Anterior cingulate cortex (tissue), 58 donors: ENCODE measurements at regions not wholly inside any gene's neighbourhood (a gene's known extent, or its start where the extent isn't known, plus 50 kb on each side); places are given as distances from the start of the nearest gene placed in this dataset.
"Not testable (repeated sequence)": the region's sequence is repeated elsewhere in the genome, so short reads cannot be mapped to it uniquely, and the experiment has no call there.

Experiments used
- DNase-seq, 58 donors: peaks; one replicate each; lab custom pipeline; 2025; lab: John Stamatoyannopoulos, UW

DNA sequence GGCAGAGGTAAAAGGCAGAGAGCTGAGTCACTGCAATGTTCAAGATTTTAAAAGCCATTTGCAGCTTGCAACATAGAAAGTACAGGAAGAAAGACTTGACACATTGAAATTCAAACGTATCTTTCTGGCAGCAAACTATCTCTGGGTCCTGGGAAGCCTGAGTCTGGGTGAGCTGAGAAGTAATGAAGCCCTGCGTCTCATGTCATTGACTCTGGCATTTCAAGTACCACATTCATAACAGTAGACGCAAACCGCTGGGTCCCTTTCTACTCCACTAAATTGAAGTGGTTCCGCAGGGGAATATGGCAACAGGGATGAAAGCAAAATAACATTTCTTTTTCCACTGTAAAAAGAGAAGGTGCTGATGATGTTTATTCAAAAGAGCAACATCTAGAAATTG, 694.3 kb downstream of the BRINP1 start:
- no peak for DNase-seq

DNA sequence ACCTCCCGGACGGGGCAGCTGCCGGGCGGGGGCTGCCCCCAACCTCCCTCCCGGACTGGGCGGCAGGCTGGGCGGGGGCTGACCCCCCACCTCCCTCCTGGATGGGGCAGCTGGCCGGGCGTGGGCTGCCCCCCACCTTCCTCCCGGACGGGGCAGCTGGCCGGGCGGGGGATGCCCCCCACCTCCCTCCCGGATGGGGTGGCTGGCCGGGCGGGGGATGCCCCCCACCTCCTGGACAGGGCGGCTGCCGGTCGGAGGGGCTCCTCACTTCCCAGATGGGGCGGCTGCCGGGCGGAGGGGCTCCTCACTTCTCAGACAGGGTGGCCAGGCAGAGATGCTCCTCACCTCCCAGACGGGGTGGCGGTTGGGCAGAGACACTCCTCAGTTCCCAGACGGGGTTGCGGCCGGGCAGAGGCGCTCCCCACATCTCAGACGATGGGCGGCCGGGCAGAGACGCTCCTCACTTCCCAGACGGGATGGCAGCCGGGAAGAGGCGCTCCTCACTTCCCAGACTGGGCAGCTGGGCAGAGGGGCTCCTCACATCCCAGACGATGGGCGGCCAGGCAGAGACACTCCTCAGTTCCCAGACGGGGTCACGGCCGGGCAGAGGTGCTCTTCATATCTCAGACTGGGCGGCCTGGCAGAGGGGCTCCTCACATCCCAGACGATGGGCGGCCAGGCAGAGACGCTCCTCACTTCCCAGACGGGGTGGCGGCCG, 691.1 kb downstream of the BRINP1 start:
- not testable (repeated sequence) for DNase-seq

DNA sequence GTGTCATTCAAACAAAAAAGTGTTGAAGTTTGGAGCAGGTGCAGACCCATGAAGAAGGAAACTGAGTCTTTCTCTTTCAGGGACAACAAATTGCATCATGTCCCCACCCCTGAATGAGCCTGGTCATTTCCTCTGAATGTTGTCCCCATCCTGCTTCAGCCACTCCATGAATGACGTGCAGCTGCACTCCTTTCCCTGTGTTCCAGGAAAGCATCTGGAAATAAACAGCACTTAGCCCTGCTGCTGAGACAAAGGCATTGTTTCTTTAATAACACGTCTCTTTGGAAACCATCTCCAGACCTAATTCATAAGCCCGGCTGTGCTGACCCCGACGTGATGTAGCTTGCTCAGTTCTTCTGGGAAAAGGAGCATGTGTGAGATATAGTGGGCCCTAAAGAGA, 682.3 kb downstream of the BRINP1 start:
- DNase-seq = no peak

DNA sequence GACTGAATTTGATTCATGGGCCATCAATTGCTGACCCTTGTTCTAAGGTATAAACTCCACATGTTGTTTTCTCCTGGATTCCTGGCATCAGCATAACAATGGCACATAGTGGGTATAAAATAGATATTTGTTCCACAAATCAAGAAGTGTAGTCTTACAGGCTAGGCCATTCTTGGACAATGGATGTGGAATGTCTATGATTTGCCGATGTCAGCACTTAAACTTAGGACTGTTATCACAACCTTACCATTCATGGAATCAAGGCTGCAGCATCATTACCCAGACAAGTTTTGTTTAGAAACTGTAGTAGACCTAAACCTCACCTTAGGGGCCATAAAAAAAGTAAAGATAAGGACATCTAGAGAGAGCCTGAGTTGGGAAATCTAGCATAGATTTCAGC, 680.0 kb downstream of the BRINP1 start:
- no peak for DNase-seq

DNA sequence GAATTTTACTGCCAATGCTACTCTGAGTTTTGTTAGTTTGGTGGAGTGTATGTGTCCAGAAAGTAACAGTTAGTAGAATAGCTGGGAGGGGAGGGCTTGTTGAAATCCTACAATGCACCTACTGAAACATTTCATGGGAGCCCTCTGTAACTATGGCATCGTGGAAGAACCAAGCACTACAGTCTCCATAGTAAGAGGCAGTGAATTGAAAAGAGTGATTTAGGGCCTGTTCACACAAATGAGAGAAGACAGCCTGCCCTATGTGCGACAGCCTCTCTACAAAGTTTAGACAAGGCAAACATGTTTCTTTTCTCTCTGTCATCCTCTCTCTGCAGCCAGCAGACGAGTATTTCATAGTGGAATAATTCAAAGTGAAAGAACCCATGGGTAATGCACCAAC, 676.6 kb downstream of the BRINP1 start:
- DNase-seq = no peak

DNA sequence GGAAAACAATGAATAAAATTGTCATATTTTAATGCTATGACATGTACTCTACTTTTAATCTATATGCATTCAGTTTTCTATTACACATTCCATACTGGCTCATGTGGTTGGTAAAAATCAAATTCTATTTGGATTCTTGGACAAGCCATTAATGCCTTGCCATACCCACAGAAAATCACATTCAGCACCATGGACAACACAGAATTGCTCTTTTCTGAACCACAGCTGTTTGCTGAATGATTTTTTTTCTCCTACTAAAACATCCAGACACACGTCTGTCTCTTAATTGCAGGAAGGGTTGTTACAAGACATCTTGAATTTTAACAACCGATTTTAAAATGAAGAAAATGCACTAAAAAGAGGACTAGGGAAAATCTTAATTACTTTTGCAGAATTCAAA, 675.6 kb downstream of the BRINP1 start:
- no peak for DNase-seq

DNA sequence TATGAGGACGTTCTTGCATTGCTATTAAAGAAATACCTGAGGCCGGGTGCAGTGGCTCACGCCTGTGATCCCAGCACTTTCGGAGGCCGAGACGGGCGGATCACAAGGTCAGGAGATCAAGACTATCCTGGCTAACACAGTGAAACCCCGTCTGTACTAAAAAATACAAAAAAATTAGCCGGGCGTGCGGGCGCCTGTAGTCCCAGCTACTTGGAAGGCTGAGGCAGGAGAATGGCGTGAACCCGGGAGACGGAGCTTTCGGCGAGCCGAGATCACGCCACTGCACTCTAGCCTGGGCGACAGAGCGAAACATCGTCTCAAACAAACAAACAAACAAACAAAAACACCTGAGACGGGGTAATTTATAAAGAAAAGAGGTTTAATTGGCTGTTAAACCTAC, 674.0 kb downstream of the BRINP1 start:
- DNase-seq = not testable (repeated sequence)

DNA sequence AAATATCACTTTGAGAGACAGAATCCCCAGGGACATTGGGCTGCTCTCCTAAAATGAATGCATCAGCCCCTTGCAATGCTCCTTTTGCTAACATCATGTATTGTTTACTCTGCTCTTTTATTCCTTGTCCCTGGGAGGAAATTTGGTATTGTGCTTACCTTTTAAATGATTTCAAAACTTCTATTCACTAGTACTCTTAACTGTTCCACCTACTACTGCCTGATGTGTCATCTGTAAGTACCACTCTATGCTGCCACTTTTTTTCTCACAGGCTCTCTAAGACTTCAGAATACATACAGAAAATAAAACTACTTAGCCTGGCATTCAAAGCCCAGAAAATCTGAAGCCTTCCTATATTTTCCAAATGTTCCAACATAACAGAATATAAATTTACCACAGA, 667.2 kb downstream of the BRINP1 start:
- DNase-seq = no peak

DNA sequence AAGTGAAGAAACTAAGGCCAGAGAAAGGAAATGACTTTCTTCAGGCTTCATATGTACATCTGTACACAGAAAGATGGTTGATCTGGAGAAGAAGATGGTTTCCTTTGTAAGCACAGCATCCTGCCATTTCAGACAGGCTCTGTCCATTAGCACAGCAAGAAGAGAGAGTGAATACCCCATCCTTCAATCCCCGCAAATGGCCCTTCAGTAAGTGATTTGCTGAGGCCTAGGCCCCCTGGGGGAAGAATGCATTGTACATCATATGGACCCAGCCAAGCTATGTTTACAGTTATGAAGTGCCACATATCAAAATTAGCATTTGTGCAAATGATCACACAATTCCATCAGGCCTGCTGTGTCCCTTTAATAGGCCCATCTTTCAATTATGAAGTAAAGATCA, 657.4 kb downstream of the BRINP1 start:
- no peak for DNase-seq

DNA sequence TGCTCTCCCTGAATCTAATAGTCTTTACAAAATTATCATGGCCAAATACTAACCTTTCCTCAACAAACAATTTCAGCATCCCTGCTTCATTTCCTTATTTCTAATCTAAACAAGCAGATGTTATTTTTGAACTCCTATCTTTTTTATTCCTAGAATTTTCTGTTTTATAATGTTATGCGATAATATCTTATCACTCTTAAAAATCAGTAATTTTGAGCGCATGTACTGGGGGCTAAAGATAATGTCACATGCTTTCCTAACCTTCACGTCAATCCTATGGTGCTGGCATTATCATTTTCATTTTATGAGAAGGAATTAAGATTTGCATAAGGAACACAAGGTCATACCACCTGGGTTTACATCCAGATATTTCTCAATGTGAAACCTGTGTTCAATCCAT, 648.0 kb downstream of the BRINP1 start:
- no peak for DNase-seq

DNA sequence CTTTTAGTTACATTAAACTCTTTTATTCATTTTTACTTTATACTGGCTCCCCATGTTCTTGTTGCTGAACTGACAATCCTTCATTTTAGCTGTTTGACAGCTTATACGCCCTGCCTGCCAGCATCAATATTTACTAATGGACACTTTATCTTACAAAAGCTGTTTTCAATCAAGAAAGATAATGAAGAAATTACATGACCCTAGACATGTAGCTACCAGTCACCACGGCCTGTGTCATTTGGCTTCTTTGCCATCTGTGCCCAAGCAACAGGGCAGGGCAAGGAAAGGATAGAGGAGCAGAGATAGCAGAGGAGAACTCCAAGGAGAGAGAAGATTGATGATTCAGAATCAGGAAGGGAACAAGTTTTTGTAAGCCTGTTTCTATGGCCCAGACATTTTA, 647.3 kb downstream of the BRINP1 start:
- no peak for DNase-seq

DNA sequence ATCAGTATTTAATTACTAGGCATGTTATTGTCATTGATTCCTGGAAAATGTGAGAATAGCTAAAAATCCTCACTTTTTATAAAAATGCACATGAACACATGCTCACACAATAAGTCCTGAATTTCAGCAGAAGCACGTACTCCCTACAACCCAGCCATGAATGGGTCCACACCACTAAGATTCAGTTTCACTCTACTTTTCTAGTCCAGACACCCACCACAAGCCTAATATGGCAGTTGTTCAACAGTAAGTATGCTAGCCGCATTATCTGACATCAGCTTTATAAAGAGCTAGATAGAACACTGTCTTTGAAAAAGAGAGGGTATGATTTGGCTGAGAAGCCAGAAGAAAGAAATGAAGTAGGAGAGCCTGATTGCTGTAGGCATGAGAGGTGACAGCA, 639.3 kb downstream of the BRINP1 start:
- no peak for DNase-seq

DNA sequence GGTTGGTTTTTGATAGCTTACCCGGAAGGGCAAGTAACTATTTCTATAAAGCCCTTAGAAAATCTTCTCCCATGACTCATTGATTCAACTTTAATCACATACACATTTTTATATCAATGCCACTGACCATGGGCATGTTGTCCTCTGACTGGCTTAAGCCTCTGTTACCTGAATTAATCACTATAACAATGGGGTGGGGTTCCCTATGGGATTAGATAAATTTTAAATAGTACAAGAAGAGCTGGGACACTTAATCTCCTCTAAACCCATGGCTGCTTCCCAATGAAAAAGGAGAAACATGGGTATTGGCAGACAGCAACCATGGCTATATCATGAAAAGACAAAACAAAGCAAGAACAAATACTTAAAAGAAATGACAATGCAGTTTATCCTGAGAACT, 636.2 kb downstream of the BRINP1 start:
- no peak for DNase-seq

DNA sequence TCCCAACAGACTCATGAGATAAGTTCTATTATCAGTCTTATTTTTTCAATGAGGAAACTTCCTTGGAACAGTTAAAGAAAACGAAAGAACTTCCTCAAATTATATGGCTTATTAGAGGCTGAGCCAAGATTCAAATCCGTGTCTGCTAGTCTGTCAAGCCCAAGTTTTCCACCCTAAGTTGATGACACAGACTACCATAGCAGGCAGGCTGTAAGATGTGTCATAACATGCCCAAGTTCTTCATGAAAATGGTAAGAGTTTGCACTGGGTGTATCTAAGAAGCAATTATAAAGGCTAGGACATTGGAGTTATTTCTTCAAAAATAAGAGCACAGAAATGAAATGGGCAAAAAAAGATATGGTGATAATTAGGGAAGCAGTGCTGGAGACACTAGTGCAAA, 634.5 kb downstream of the BRINP1 start:
- DNase-seq = no peak

DNA sequence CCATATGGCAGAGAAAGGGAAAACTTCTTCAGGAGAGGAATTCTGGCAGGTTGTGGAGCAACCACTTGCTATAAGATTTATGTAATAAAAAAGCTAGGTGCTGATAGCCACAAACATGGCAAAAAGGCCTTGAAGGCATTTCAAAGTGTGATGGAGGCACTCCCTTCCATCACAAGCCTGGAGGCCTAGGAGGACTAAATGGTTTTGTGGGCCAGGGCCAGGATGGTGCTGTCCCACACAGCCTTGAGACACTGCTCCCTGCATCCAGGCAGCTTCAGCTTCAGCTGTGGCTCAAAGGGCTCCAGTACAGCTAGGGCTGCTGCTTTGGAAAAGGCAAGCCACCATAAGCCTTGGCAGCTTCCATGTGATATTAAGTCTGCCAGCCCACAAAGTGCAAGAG, 632.8 kb downstream of the BRINP1 start:
- no peak for DNase-seq

DNA sequence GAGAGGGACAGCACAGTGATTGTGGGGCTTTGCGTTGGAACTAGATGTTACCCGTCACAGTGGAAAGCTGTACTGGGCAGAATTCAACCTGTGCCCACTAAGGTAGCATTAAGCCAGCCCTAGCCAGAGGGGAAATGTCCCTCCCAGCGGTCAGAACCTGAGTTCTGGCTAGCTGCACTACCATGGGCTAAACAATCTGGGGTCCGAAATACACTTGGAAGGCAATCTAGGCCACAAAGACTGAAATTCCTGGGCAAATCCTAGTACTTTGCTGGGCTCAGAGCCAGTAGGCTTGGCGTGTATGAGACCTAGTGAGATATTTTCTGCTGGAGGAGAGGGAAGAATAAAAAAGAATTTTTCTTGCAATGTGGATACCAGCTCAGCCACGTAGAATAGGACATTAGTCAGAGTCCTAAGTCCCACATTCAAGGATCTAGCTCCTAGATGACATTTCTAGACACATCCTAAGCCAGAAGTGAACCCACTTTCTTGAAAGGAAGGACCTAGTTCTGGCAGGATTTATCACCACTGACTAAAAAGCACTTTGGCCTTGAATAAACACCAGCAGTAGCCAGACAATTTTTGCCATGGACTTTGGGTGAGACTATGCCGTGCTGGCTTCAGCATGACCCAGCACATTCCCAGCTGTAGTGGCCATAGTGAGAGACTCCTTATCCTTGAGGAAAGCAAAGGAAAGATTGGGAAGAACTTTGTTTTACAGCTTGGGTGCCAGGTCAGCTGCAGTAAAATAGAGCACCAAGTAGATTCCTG, 618.0 kb downstream of the BRINP1 start:
- no peak for DNase-seq

DNA sequence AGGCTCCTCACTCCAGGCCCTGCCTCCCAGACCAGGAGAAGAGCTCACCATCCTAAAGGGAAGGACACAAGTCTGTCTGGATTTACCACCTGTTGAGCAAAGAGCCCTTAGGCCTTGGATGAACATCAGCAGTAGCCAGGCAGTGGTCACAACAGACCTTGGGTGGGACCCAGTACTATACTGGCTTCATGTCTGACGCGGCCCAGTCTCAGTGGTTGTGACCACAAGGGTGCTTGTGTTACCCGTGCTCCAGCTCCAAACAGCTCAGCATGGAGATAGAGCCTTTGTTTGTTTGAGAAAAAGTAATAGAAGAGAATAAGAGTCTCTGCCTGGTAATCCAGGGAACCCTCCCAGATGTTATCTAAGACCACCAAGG, 617.4 kb downstream of the BRINP1 start:
- DNase-seq = no peak

DNA sequence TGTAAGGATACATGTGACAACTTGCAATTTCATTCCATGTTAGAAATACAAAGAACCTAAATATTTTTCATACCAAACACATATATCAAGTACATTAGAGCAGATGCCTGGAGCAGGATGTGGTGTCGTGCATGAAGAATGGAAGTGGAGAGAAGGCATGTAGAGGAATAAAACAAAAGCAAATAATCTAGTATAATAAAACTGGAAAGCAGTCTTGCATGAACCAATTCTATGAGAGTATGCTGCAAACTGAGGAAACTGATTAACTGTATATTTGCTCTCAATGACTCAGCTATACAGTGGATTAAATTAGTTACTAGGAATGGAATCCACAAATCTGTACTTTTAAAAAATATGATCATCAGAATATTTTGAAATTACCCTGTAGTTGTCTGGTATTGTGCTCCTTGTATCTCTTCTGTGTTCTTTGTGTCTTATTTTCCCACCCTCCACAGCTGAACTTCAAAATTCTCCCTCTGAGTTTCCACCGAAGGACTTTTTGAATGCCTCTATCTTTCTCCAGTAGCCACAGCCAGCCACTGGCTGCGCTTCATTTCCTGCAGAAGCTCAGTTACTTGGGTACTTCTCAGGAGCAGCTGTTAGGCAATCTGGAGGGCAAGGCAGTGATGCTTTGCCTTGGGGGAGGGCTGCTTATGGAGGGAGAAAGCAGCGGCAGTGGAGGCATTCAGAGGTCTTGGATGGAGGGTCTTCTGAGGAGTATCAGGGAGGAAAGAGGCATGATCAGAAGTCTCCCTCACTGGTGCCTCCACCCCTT, 608.0 kb downstream of the BRINP1 start:
- DNase-seq = no peak

DNA sequence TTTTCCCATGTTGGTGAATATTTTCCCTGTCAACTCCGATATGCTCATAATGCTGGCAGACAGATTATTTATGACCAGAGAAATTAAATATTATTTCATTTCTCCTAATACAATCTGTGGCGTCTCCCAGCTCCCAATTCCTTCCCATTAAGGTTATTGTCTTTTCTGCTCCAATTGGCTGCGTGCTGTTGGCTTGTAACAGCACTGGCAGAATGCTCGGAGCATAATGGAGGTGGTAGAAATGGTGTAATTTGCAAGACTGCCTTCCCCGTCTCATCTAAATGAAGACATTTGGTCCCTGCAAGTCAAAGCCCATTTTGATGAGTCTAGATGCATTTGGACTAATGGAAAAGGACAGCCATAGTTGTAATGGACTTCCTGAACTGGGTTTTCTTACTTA, 601.7 kb downstream of the BRINP1 start:
- no peak for DNase-seq

DNA sequence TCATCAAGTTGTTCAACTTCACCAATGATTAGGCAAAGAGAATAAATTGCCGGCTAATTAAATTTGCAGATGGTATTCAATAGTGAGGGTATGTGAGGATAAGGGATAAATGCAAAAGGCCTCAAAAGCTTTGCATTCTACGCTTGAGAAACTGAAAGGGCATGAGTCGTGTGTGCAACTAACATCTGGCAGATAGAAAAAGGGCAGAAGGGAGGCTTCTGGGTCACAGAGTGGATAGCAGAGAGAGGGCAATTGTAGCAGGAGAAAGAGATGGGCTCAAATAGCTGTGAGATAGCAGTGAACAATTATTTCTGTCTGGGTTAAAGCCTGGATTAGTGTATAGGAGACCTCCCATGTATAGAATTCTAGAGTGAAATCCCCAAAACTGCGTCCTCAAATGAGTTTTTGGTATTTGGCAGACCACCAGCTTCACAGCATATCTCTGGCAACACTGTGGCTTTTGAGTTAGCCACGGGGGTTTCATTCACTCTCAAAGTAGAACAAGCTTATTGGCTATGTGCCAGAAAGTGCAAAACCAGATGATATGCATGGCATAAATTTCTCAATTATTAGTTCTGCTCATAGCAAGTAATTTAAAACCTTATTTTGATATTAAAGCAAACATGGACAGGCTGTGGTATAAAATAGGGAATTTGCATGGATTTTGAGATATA, 586.3 kb downstream of the BRINP1 start:
- no peak for DNase-seq

DNA sequence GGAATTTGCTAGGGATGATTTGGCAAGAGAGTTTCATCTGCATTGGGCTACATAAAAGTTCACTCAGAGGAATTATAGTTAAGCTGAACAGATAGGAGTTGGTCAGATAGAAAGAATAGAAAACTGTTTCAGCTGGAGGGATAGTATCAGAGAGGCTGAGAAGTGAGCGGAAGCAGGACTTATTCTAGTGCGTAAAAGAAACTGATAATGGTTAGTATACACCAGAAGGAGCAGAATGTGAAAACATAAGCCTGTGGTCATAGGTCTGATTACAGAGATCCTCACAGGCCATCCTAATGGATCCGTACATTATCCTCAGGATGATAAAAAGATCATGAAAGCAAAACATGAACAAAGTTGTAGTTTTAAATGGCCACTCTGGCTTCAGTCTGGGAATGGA, 585.2 kb downstream of the BRINP1 start:
- DNase-seq = no peak
